Esophagus squamous epithelium (tissue), 5 donors: ENCODE measurements at regions not wholly inside any gene's neighbourhood (a gene's known extent, or its start where the extent isn't known, plus 50 kb on each side); places are given as distances from the start of the nearest gene placed in this dataset.

Experiments used
- DNase-seq: peaks from one replicate; lab custom pipeline; 2025; lab: John Stamatoyannopoulos, UW
- H3K27ac ChIP-seq, 4 donors: fragments of 200-600 bp; sonication (generic); one replicate each; pipeline ENCODE4 v1.5.1; 2016 to 2019; ENCODE audit warnings: mild to moderate bottlenecking in 1 of 4
- H3K27me3 ChIP-seq, 4 donors: fragments of 200-600 bp; sonication (generic); 1 replicate in 3 of 4; 2 replicates in 1 of 4; pipeline versions ENCODE4 v1.5.1 to v1.6.0; 2017 to 2021; ENCODE audit warnings: antibody characterized with exemption in 1 of 4
- H3K36me3 ChIP-seq, 3 donors: fragments of 200-600 bp; sonication (generic); one replicate each; pipeline ENCODE4 v1.5.1; 2016 to 2019
- H3K4me1 ChIP-seq, 3 donors: fragments of 200-600 bp; sonication (generic); one replicate each; pipeline ENCODE4 v1.5.1; 2017 to 2019
- H3K4me3 ChIP-seq, 4 donors: fragments of 200-600 bp; sonication (generic); 1 replicate in 3 of 4; 2 replicates in 1 of 4; pipeline ENCODE4 v1.5.1; 2016 to 2019; ENCODE audit warnings: mild to moderate bottlenecking in 2 of 4, moderate library complexity in 1 of 4
- H3K9me3 ChIP-seq, 3 donors: fragments of 200-600 bp; sonication (generic); one replicate each; pipeline ENCODE4 v1.5.1; 2016 to 2019
- CTCF ChIP-seq, 6 experiments: fragments of 450-650 bp in 4 of 6; fragments of 200-600 bp in 2 of 6; sonication (generic) in 2 of 6; IDR thresholded peaks; one replicate each; pipeline ENCODE4 v1.5.1; 2016 to 2019; ENCODE audit warnings: antibody characterized with exemption in 6 of 6, mild to moderate bottlenecking in 4 of 6, moderate library complexity in 4 of 6
- POLR2A ChIP-seq, 4 donors: fragments of 450-650 bp; IDR thresholded peaks; one replicate each; pipeline ENCODE4 v1.6.1; 2017; ENCODE audit warnings: antibody characterized with exemption in 4 of 4, mild to moderate bottlenecking in 4 of 4, moderate library complexity in 3 of 4
- WGBS, 2 donors: methylation state at CpG; one replicate each; pipeline ENCODE4 v1.1.5; 2018; 5-methylcytosine and 5-hydroxymethylcytosine counted together
- intact Hi-C: fragments of 100-400 bp; cut with DNase I; formaldehyde crosslinking; loops from one replicate; pipeline ENCODE4 v1.15.0; 2022
- donor health status: DM: yes; HTN: yes; CAD: no.

- TF ChIP-seq CTCF (IDR thresholded peaks at IDR 0.05) (no peak), POLR2A (IDR thresholded peaks at IDR 0.05) (no peak)
- DNase-seq = no peak
- Histone ChIP-seq H3K9me3 (no peaks in the 10 kb centered on the region), H3K36me3 (no peaks in the 10 kb centered on the region), H3K4me3 (no peak overlapping the region), H3K4me1 (no peaks in the 10 kb centered on the region), H3K27me3 (no peaks in the 10 kb centered on the region), H3K27ac (no peak overlapping the region)
- WGBS, 2 donors = 33 to 53% methylated on average over 1 of the region's 1 CpG
- intact Hi-C loops = no loop called here
These were observed 415.4 kb downstream of the MAGEB5 start for GRCh38 chrX:26631385-26631784.

GRCh38 chrX:26613956-26614355 is 398.0 kb downstream of the MAGEB5 start:
- Histone ChIP-seq H3K27ac (no peak overlapping the region), H3K27me3 (no peaks in the 10 kb centered on the region), H3K9me3 (no peaks in the 10 kb centered on the region), H3K4me3 (no peak overlapping the region), H3K4me1 (no peaks in the 10 kb centered on the region), H3K36me3 (no peaks in the 10 kb centered on the region)
- no peak for DNase-seq
- TF ChIP-seq POLR2A (IDR thresholded peaks at IDR 0.05) (no peak), CTCF (IDR thresholded peaks at IDR 0.05) (no peak)
- WGBS, 2 donors = 55 to 56% methylated on average over 2 of the region's 2 CpGs
- intact Hi-C loops = no loop called here

- Histone ChIP-seq H3K27ac (no peak overlapping the region), H3K4me3 (no peak overlapping the region), H3K4me1 (no peaks in the 10 kb centered on the region), H3K9me3 (no peaks in the 10 kb centered on the region), H3K27me3 (no peaks in the 10 kb centered on the region), H3K36me3 (no peaks in the 10 kb centered on the region)
- TF ChIP-seq POLR2A (IDR thresholded peaks at IDR 0.05) = no peak
- no peak for DNase-seq
- intact Hi-C loops = no loop called here
- WGBS, 2 donors = 44 to 67% methylated on average over 1 of the region's 1 CpG
These were observed 391.0 kb downstream of the MAGEB5 start for GRCh38 chrX:26606971-26607370.

GRCh38 chrX:26597981-26598380 is 382.0 kb downstream of the MAGEB5 start:
- no peak for DNase-seq
- H3K27ac ChIP-seq = no peak overlapping the region
- no peaks in the 10 kb centered on the region for H3K36me3 ChIP-seq
- H3K4me3 ChIP-seq = no peak overlapping the region
- intact Hi-C loops = no loop called here
- no peak for TF ChIP-seq POLR2A (IDR thresholded peaks at IDR 0.05)
- 29% methylated on average over 1 to 2 of the region's 2 CpGs for WGBS, 2 donors
- H3K4me1 ChIP-seq = no peaks in the 10 kb centered on the region
- no peaks in the 10 kb centered on the region for H3K9me3 ChIP-seq
- H3K27me3 ChIP-seq = no peaks in the 10 kb centered on the region

GRCh38 chrX:26590849-26591248 is 374.9 kb downstream of the MAGEB5 start:
- intact Hi-C loops = no loop called here
- no peak for DNase-seq
- H3K4me3 ChIP-seq = no peak overlapping the region
- no peaks in the 10 kb centered on the region for H3K4me1 ChIP-seq
- H3K36me3 ChIP-seq = no peaks in the 10 kb centered on the region
- H3K9me3 ChIP-seq = no peaks in the 10 kb centered on the region
- 75 to 79% methylated on average over 6 of the region's 6 CpGs for WGBS, 2 donors
- TF ChIP-seq POLR2A (IDR thresholded peaks at IDR 0.05) (no peak), CTCF (IDR thresholded peaks at IDR 0.05) (no peak)
- no peaks in the 10 kb centered on the region for H3K27me3 ChIP-seq
- H3K27ac ChIP-seq = no peak overlapping the region

- no peaks in the 10 kb centered on the region for H3K36me3 ChIP-seq
- H3K4me1 ChIP-seq = no peaks in the 10 kb centered on the region
- no peak overlapping the region for H3K4me3 ChIP-seq
- no peak for TF ChIP-seq CTCF (IDR thresholded peaks at IDR 0.05)
- TF ChIP-seq POLR2A (IDR thresholded peaks at IDR 0.05) = no peak
- no peaks in the 10 kb centered on the region for H3K9me3 ChIP-seq
- H3K27ac ChIP-seq = no peak overlapping the region
- intact Hi-C loops = no loop called here
- no peaks in the 10 kb centered on the region for H3K27me3 ChIP-seq
- DNase-seq = no peak
- 35% methylated on average over 2 of the region's 3 CpGs; no CpG with 5 or more reads in 1 of the 2 donors for WGBS, 2 donors
These were observed 370.6 kb downstream of the MAGEB5 start for GRCh38 chrX:26586570-26586969.
